Aorta (tissue), 5 donors: ENCODE measurements at regions not wholly inside any gene's neighbourhood (a gene's known extent, or its start where the extent isn't known, plus 50 kb on each side); places are given as distances from the start of the nearest gene placed in this dataset.
A peak's percentile ranks its signal among the peaks of the same experiment; 100 is the strongest.

Experiments
- ATAC-seq: fragments of 200-7000 bp; cut with Tn5 transposase; one replicate; pipeline ENCODE4 v1.9.1; 2022; ENCODE audit warnings: moderate library complexity; ENCODE audit not compliant: low FRiP score
- DNase-seq, 2 donors: peaks; one replicate each; pipeline ENCODE4 v3.0.0-alpha.2; 2020
- H3K27ac ChIP-seq, 2 donors: one replicate each; pipeline ENCODE4 v1.5.1; 2013; ENCODE audit warnings: low read length in 2 of 2, mild to moderate bottlenecking in 2 of 2, moderate library complexity in 2 of 2, control low read depth in 1 of 2, inconsistent platforms in 1 of 2, low read depth in 1 of 2
- H3K27me3 ChIP-seq, 2 donors: one replicate each; pipeline ENCODE4 v1.6.1; 2013; ENCODE audit warnings: control low read depth in 1 of 2, low read length in 1 of 2, mild to moderate bottlenecking in 1 of 2, moderate library complexity in 1 of 2; ENCODE audit not compliant: insufficient read depth in 2 of 2, control insufficient read depth in 1 of 2
- H3K36me3 ChIP-seq, 2 donors: one replicate each; pipeline ENCODE4 v1.6.1; 2013; ENCODE audit warnings: control low read depth in 1 of 2, low read length in 1 of 2, mild to moderate bottlenecking in 1 of 2; ENCODE audit not compliant: insufficient read depth in 2 of 2, control insufficient read depth in 1 of 2
- H3K4me1 ChIP-seq, 2 donors: one replicate each; pipeline ENCODE4 v1.6.1; 2013; ENCODE audit warnings: low read length in 2 of 2, control low read depth in 1 of 2, mild to moderate bottlenecking in 1 of 2, moderate library complexity in 1 of 2; ENCODE audit not compliant: insufficient read depth in 2 of 2, control insufficient read depth in 1 of 2
- H3K4me3 ChIP-seq, 2 donors: one replicate each; pipeline ENCODE4 v1.5.1; 2013; ENCODE audit warnings: low read length in 2 of 2, control low read depth in 1 of 2, mild to moderate bottlenecking in 1 of 2
- H3K9me3 ChIP-seq: one replicate; pipeline ENCODE4 v1.6.1; 2013; ENCODE audit warnings: mild to moderate bottlenecking, low read length; ENCODE audit not compliant: control insufficient read depth
- WGBS, 2 donors: extraction: QIAGEN DNeasy Blood & Tissue Kit; methylation state at CpG; one replicate each; pipeline ENCODE4 v1.1.7; 2013; 5-methylcytosine and 5-hydroxymethylcytosine counted together
- intact Hi-C, 2 donors: fragments of 100-400 bp; cut with DNase I; formaldehyde crosslinking; loops; one replicate each; pipeline versions ENCODE4 v1.14.2 to v1.15.0; 2022
- donor health status: healthy with polysubstance abuse.
- donor health status: Bipolar disorder and iron deficiency.
- donor health status: DM: no; HTN: no; CAD: no.
- donor health status: DM: no; HTN: no; CAD: no.
- donor health status: DM: yes; HTN: yes; CAD: no.

DNA sequence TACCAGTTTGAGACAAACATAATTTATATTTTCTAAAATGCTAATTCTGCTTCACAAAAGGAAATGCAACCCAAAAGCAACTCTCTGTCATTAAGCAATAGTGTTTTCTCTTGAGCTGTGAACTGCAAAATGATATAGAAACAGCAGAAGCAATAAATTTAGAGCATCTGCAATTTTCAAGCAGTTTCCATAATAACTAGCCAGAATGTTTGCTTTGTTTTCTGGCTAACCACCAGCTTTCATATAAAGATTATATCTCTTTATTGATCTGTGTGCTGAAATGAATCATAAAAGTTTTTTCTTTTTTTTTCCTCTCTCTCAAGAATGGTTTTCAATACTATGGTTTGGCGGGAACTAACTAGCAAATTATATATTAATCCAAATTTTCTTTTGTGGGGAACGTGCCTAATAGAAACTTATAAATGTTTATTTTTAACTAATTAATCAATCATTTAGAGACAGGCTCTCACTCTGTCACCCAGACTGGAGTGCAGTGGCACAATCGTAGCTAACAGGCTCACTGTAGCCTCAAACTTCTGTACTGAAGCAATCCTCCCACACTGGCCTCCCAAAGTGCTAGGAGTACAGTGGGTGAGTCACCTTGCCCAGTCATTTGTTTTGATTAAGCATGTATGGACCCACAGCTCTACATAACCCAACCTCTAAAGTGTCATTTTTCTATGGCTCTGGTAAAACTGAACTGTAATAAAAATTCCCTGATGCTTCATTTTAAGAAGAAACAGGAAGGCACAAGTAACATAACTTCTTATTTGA, 830.1 kb upstream of the MGAT4C start:
- no peaks in the 10 kb centered on the region for H3K27me3 ChIP-seq
- ATAC-seq, result no peak
- H3K4me3 ChIP-seq, result no peak overlapping the region
- DNase-seq, result no peak
- intact Hi-C loops, result no loop called here
- no peaks in the 10 kb centered on the region for H3K36me3 ChIP-seq
- no peak overlapping the region for H3K27ac ChIP-seq
- WGBS, 2 donors, result 68 to 81% methylated on average over 3 of the region's 3 CpGs
- no peaks in the 10 kb centered on the region for H3K9me3 ChIP-seq
- no peaks in the 10 kb centered on the region for H3K4me1 ChIP-seq

DNA sequence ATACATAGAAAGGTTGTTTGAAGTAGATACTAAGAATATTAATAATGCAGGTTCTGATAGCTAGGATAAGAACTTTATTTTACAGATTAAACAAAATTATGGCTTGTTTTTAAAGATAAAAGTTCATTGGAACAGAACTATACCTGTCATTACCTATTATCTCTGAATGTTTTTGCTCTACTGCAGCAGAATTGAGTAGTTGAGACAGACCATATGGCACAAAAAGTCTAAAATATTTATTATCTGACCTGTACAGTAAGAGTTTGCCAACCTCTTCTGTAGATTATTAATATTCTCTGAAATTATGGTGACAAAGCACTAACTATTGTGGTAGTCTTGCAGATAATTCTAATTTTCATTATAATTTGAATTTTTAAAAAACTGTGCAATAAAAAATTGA, 829.1 kb upstream of the MGAT4C start:
- intact Hi-C loops, result no loop called here
- Histone ChIP-seq H3K27ac (no peak overlapping the region), H3K36me3 (no peaks in the 10 kb centered on the region), H3K4me1 (no peaks in the 10 kb centered on the region), H3K4me3 (no peak overlapping the region), H3K27me3 (no peaks in the 10 kb centered on the region), H3K9me3 (no peaks in the 10 kb centered on the region)
- no peak for DNase-seq
- ATAC-seq, result no peak

DNA sequence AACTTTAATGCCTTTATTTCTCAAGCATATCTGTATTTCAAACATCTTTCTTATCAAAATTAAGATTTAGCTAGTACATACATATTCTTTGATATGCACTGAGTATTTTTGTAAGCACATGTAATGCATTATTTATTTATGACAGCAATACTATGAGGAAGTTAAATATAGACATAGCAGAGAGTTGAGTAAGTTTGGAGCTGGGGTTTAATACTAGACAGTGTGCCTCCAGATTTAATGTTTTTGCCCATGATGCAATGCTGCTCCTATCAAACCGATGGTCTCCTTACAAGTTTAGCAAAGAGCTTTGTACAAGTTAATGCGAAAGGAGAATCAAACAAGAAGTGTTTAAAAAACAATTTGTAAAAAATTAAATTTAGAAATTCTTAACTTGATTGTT, 826.6 kb upstream of the MGAT4C start:
- H3K9me3 ChIP-seq, result no peaks in the 10 kb centered on the region
- no peak for DNase-seq
- no peaks in the 10 kb centered on the region for H3K27me3 ChIP-seq
- no peaks in the 10 kb centered on the region for H3K36me3 ChIP-seq
- no peak overlapping the region for H3K27ac ChIP-seq
- 27 to 39% methylated on average over 2 of the region's 2 CpGs for WGBS, 2 donors
- no peaks in the 10 kb centered on the region for H3K4me1 ChIP-seq
- no peak for ATAC-seq
- intact Hi-C loops, result no loop called here
- no peak overlapping the region for H3K4me3 ChIP-seq

DNA sequence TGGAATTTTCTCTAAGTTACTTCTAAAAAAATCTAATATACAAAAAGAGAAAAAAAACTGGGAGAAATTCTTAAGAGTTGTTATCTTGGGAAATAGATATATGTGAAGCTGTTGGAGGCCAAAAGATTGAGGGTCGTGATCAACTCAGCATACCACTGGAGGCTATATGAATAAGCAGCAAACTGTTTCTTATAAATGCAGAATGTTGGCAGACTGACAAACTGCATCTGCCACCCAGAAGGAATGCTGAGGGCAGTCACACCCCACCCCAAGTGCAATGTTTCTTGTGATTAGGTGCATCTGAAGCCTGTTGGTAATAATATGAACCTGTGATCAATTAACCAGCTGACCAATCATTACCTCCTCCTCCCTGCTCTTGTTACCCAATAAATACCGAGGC, 818.6 kb upstream of the MGAT4C start:
- ATAC-seq (no peak), DNase-seq (no peak)
- Histone ChIP-seq H3K27me3 (no peaks in the 10 kb centered on the region), H3K4me3 (no peak overlapping the region), H3K27ac (no peak overlapping the region), H3K4me1 (no peaks in the 10 kb centered on the region), H3K36me3 (no peaks in the 10 kb centered on the region), H3K9me3 (peaks cover 2% of the 10 kb centered on the region)
- intact Hi-C loops, result no loop called here
- 84 to 85% methylated on average over 2 of the region's 2 CpGs for WGBS, 2 donors

DNA sequence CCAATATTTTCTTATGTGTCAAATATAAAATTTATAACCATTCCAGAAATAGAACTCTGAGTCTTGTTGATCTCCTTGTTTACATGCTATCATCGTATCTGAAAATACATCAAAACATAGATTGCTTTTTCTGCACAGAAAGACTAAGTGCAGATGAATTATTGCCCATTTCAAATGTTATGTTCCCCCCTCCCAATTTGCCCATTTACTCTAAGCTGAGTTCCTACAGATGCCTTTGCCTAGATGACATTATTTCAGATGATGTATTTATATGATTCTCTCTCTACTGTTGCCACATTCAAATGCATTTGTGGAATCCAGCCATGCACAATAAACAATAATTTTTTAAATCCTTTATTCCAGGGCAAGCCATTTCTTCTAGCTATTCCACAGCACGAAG, 810.1 kb upstream of the MGAT4C start:
- DNase-seq (no peak), ATAC-seq (no peak)
- no peak overlapping the region for H3K4me3 ChIP-seq
- no peaks in the 10 kb centered on the region for H3K27me3 ChIP-seq
- H3K4me1 ChIP-seq, result no peaks in the 10 kb centered on the region
- WGBS, 2 donors, result 71% methylated on average over 2 of the region's 2 CpGs
- intact Hi-C loops, result no loop called here
- no peaks in the 10 kb centered on the region for H3K36me3 ChIP-seq
- no peaks in the 10 kb centered on the region for H3K9me3 ChIP-seq
- no peak overlapping the region for H3K27ac ChIP-seq

DNA sequence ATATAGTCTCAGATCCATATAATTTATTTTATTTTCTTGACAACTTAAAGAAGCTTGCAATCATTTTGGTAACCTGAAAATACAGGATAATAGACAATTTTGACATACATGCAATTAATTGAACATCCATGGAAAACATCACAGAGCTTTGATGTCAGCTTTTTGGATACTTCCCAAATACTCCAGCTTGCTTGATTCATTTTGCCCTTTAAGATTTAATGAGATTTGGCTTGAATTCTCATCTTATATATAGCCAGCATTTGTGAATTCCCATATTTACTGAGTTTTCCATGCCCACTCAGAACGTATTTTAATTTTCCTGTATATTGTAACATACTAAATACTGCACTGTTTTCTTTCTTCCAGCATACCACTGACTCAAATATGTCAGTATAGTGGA, 803.0 kb upstream of the MGAT4C start:
- ATAC-seq (no peak), DNase-seq (no peak)
- intact Hi-C loops, result no loop called here
- 66% methylated on average over 1 of the region's 1 CpG for WGBS, 2 donors
- Histone ChIP-seq H3K27ac (no peak overlapping the region), H3K9me3 (no peaks in the 10 kb centered on the region), H3K36me3 (no peaks in the 10 kb centered on the region), H3K27me3 (no peaks in the 10 kb centered on the region), H3K4me3 (no peak overlapping the region), H3K4me1 (no peaks in the 10 kb centered on the region)

DNA sequence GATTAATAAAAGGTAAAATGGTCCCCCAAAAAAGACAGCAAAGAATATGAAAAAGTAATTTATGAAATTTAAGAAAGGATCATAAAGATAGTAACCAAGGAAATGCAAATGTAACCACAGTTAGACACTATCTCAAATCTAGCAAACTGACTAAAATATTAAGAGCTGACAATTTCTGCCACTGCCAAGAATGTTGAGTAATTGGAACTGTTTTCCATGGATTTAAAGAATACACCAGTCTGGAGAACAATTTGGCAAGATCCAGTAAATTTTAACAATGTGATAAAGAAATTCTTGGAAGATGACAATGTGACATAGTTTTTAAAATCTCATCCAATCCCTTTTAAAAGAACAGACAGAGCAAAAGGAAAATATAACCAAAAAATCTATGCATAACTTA, 798.0 kb upstream of the MGAT4C start:
- H3K27me3 ChIP-seq, result no peaks in the 10 kb centered on the region
- H3K9me3 ChIP-seq, result no peaks in the 10 kb centered on the region
- H3K36me3 ChIP-seq, result no peaks in the 10 kb centered on the region
- H3K4me1 ChIP-seq, result no peaks in the 10 kb centered on the region
- H3K4me3 ChIP-seq, result no peak overlapping the region
- no peak for DNase-seq
- ATAC-seq, result no peak
- intact Hi-C loops, result no loop called here
- H3K27ac ChIP-seq, result no peak overlapping the region

DNA sequence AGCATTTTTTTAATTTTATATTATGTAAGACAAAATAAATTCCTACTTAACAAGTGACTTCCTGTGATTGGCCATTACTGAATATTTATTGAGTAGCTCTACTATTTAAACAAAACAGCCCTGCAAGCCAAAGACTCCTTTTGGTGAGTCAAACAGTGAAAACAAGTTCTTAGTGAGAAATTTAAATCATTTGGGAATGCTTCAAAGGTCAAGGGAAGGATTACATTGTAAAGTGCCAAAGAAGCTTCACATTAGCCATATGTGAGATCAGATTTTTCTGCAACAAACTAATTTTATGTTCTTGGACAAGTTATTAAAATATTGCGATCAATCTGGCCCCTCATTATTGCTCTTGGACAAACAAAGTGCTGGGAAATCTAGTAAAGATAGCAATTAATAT, 795.4 kb upstream of the MGAT4C start:
- Histone ChIP-seq H3K9me3 (no peaks in the 10 kb centered on the region), H3K27me3 (no peaks in the 10 kb centered on the region), H3K4me3 (no peak overlapping the region), H3K27ac (no peak overlapping the region), H3K36me3 (no peaks in the 10 kb centered on the region), H3K4me1 (no peaks in the 10 kb centered on the region)
- intact Hi-C loops, result no loop called here
- peak; percentile 23 for ATAC-seq
- DNase-seq, result no peak
- 51 to 52% methylated on average over 1 of the region's 1 CpG for WGBS, 2 donors

DNA sequence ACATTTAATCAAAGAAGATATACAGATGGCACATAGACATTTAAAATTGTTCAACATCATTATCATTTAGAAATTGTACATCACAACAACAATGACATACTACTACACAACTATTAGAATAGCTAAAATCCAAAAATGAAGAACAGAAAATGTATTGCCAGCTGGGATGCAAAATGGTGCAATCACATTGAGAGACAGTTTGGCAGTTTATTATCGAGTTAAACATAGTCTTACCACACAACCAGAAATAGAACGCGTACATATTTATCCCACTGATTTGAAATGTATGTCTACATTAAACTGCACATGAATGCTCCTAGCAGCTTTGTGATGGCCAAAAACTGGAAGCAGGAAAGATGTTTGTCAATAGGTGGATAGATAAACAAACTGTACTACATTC, 791.5 kb upstream of the MGAT4C start:
- 91% methylated on average over 3 of the region's 3 CpGs for WGBS, 2 donors
- DNase-seq (no peak), ATAC-seq (no peak)
- H3K27me3 ChIP-seq, result no peaks in the 10 kb centered on the region
- H3K27ac ChIP-seq, result no peak overlapping the region
- H3K9me3 ChIP-seq, result no peaks in the 10 kb centered on the region
- no peaks in the 10 kb centered on the region for H3K36me3 ChIP-seq
- no peaks in the 10 kb centered on the region for H3K4me1 ChIP-seq
- intact Hi-C loops, result no loop called here
- H3K4me3 ChIP-seq, result no peak overlapping the region
